HCT116 (cell line): ENCODE measurements at regions not wholly inside any gene's neighbourhood (a gene's known extent, or its start where the extent isn't known, plus 50 kb on each side); places are given as distances from the start of the nearest gene placed in this dataset.

Source experiments
- ATAC-seq: fragments of 200-7000 bp; cut with Tn5 transposase; 2 replicates; pipeline ENCODE4 v1.9.1; 2020; ENCODE audit warnings: mild to moderate bottlenecking, moderate library complexity
- BruUV-seq: library from RNA; stranded (reverse); fragments of 400-500 nt; replicated peaks from 2 replicates; lab custom pipeline; 2021; lab: Mats Ljungman, UMichigan
- CTCF ChIA-PET: fragments of 300-600 bp; sonication (Branson Sonifier 250); formaldehyde crosslinking; loops from one replicate; lab custom pipeline; 2021; ENCODE audit warnings: antibody characterized with exemption; lab: Charles Lee
- POLR2A ChIA-PET: fragments of 300-600, 350-600 bp; sonication (Branson Sonifier 250); formaldehyde crosslinking; loops from one replicate; lab custom pipeline; 2021; ENCODE audit warnings: antibody characterized with exemption; lab: Charles Lee
- RAD21 ChIA-PET, 2 experiments: fragments of 300-600 bp; sonication (Branson Sonifier 250); formaldehyde crosslinking; loops; one replicate each; lab custom pipeline; 2023; ENCODE audit warnings: low total read pairs in 2 of 2; ENCODE audit not compliant: uncharacterized antibody in 2 of 2, unreplicated experiment in 2 of 2, low non-redundant PET in 1 of 2; lab: Charles Lee
- DNase-seq: peaks from one replicate; pipeline ENCODE4 v3.0.0-alpha.2; 2010; ENCODE audit warnings: low read depth, low spot score
- H2AFZ ChIP-seq: fragments of 200-600 bp; shearing (Covaris generic), sonication (generic); 2 replicates; pipeline ENCODE4 v1.6.1; 2017; ENCODE audit warnings: low read depth, mixed run types, mixed read lengths, antibody characterized with exemption, low read length; ENCODE audit not compliant: poor library complexity, severe bottlenecking
- H3K27ac ChIP-seq: 2 replicates; pipeline ENCODE4 v1.5.1; 2012; ENCODE audit warnings: low read depth, low read length
- H3K27me3 ChIP-seq: fragments of 200-600 bp; sonication (generic); 2 replicates; pipeline ENCODE4 v1.6.1; 2016; ENCODE audit warnings: mixed run types, low read length, mixed read lengths; ENCODE audit not compliant: insufficient read depth
- H3K36me3 ChIP-seq, 2 experiments: fragments of 200-500 bp in 1 of 2; fragments of 200-600 bp in 1 of 2; sonication (Bioruptor generic) in 1 of 2; sonication (generic) in 1 of 2; 2 replicates each; pipeline versions ENCODE4 v1.5.1 to v1.6.1; 2014 to 2016; ENCODE audit warnings: low read length in 2 of 2, inconsistent platforms in 1 of 2, mixed read lengths in 1 of 2, mixed run types in 1 of 2; ENCODE audit not compliant: insufficient read depth in 2 of 2, control insufficient read depth in 1 of 2
- H3K4me1 ChIP-seq, 2 experiments: fragments of 200-600 bp in 1 of 2; sonication (generic) in 1 of 2; 2 replicates each; pipeline versions ENCODE4 v1.5.1 to v1.6.1; 2012 to 2017; ENCODE audit warnings: low read length in 2 of 2, inconsistent platforms in 1 of 2, mild to moderate bottlenecking in 1 of 2, mixed read lengths in 1 of 2, mixed run types in 1 of 2, moderate library complexity in 1 of 2; ENCODE audit not compliant: insufficient read depth in 2 of 2, control insufficient read depth in 1 of 2
- H3K4me2 ChIP-seq: fragments of 200-600 bp; sonication (generic); 2 replicates; pipeline ENCODE4 v1.6.1; 2017; ENCODE audit warnings: mixed run types, low read length, mixed read lengths
- H3K4me3 ChIP-seq, 2 experiments: fragments of 200-600 bp in 1 of 2; sonication (generic) in 1 of 2; replicated peaks in 1 of 2; 2 replicates each; pipeline ENCODE4 v1.5.1; 2011 to 2016; ENCODE audit warnings: low read length in 2 of 2, control low read depth in 1 of 2, low read depth in 1 of 2, mild to moderate bottlenecking in 1 of 2, mixed read lengths in 1 of 2, mixed run types in 1 of 2
- H3K79me2 ChIP-seq: fragments of 200-600 bp; sonication (generic); 2 replicates; pipeline ENCODE4 v1.6.1; 2017; ENCODE audit warnings: mild to moderate bottlenecking, mixed run types, low read length, moderate library complexity, mixed read lengths; ENCODE audit not compliant: insufficient read depth
- H3K9ac ChIP-seq: fragments of 200-600 bp; sonication (generic); 2 replicates; pipeline ENCODE4 v1.6.1; 2016; ENCODE audit warnings: low read length, mixed read lengths
- H3K9me2 ChIP-seq: fragments of 200-600 bp; sonication (generic), shearing (Covaris generic); 2 replicates; pipeline ENCODE4 v1.6.1; 2017; ENCODE audit warnings: mixed run types, mild to moderate bottlenecking, moderate library complexity; ENCODE audit not compliant: insufficient read depth
- H3K9me3 ChIP-seq, 2 experiments: fragments of 200-500 bp in 1 of 2; fragments of 200-600 bp in 1 of 2; sonication (Bioruptor generic) in 1 of 2; sonication (generic) in 1 of 2; 2 replicates each; pipeline ENCODE4 v1.6.1; 2014 to 2017; ENCODE audit warnings: low read length in 2 of 2, mixed read lengths in 2 of 2, inconsistent platforms in 1 of 2, low read depth in 1 of 2, mild to moderate bottlenecking in 1 of 2, mixed run types in 1 of 2, moderate library complexity in 1 of 2; ENCODE audit not compliant: control insufficient read depth in 1 of 2, insufficient read depth in 1 of 2
- H4K20me1 ChIP-seq: fragments of 200-600 bp; sonication (generic), shearing (Covaris generic); 2 replicates; pipeline ENCODE4 v1.6.1; 2017; ENCODE audit warnings: mixed run types, mild to moderate bottlenecking, moderate library complexity; ENCODE audit not compliant: insufficient read depth
- CBX3 ChIP-seq: IDR thresholded peaks from 2 replicates; pipeline ENCODE4 v1.6.1; 2012; ENCODE audit warnings: low read depth
- EGR1 ChIP-seq: IDR thresholded peaks from 2 replicates; pipeline ENCODE4 v1.6.1; 2012; ENCODE audit warnings: low read depth
- ELF1 ChIP-seq: IDR thresholded peaks from 2 replicates; pipeline ENCODE4 v1.6.1; 2012; ENCODE audit warnings: low read depth, borderline replicate concordance
- EZH2 ChIP-seq: fragments of 200-600 bp; sonication (generic); IDR thresholded peaks from 2 replicates; pipeline ENCODE4 v1.6.1; 2017; ENCODE audit warnings: antibody characterized with exemption, mixed run types
- FOSL1 ChIP-seq: IDR thresholded peaks from 2 replicates; pipeline ENCODE4 v1.6.1; 2012; ENCODE audit warnings: low read depth
- JUND ChIP-seq: IDR thresholded peaks from 2 replicates; pipeline ENCODE4 v1.6.1; 2012
- MAX ChIP-seq: IDR thresholded peaks from 2 replicates; pipeline ENCODE4 v1.6.1; 2012
- POLR2A ChIP-seq: IDR thresholded peaks from 2 replicates; pipeline ENCODE4 v1.7.0; 2011; ENCODE audit warnings: borderline replicate concordance; ENCODE audit not compliant: insufficient read depth, insufficient read length; ENCODE audit errors: extremely low read depth
- POLR2AphosphoS5 ChIP-seq: IDR thresholded peaks from 2 replicates; pipeline ENCODE4 v1.6.1; 2011; ENCODE audit warnings: mild to moderate bottlenecking, low read depth, low read length, moderate library complexity
- RAD21 ChIP-seq: IDR thresholded peaks from 2 replicates; pipeline ENCODE4 v1.6.1; 2012; ENCODE audit warnings: low read depth, mild to moderate bottlenecking
- REST ChIP-seq: IDR thresholded peaks from 2 replicates; pipeline ENCODE4 v1.6.1; 2012; ENCODE audit warnings: low read depth
- SIN3A ChIP-seq: IDR thresholded peaks from 2 replicates; pipeline ENCODE4 v1.6.1; 2012; ENCODE audit warnings: low read depth
- SP1 ChIP-seq: IDR thresholded peaks from 2 replicates; pipeline ENCODE4 v1.6.1; 2012; ENCODE audit warnings: low read depth
- SRF ChIP-seq: IDR thresholded peaks from 2 replicates; pipeline ENCODE4 v1.6.1; 2012; ENCODE audit warnings: low read depth
- TCF7L2 ChIP-seq: IDR thresholded peaks from 2 replicates; pipeline ENCODE4 v1.7.0; 2011; ENCODE audit warnings: borderline replicate concordance, inconsistent platforms; ENCODE audit not compliant: insufficient read depth, insufficient read length; ENCODE audit errors: extremely low read depth
- YY1 ChIP-seq: IDR thresholded peaks from 2 replicates; pipeline ENCODE4 v1.6.1; 2011; ENCODE audit warnings: low read length, low read depth, moderate library complexity, mild to moderate bottlenecking; ENCODE audit not compliant: insufficient replicate concordance; ENCODE audit errors: extremely low read depth
- ZFX ChIP-seq: fragments of 450-650 bp; IDR thresholded peaks from 2 replicates; pipeline ENCODE4 v1.6.1; 2017
- intact Hi-C: fragments of 100-400 bp; cut with micrococcal nuclease; formaldehyde crosslinking; loops from 2 replicates; pipeline ENCODE4 v1.10.0; 2022
- TF ChIP-seq, protein P1 (sequence below): IDR thresholded peaks from 2 replicates; pipeline ENCODE4 v1.6.1; 2012
- TF ChIP-seq, protein P2 (sequence below): IDR thresholded peaks from 2 replicates; pipeline ENCODE4 v1.6.1; 2011; ENCODE audit warnings: mild to moderate bottlenecking, low read length, moderate library complexity; ENCODE audit not compliant: insufficient replicate concordance; ENCODE audit errors: extremely low read depth

DNA sequence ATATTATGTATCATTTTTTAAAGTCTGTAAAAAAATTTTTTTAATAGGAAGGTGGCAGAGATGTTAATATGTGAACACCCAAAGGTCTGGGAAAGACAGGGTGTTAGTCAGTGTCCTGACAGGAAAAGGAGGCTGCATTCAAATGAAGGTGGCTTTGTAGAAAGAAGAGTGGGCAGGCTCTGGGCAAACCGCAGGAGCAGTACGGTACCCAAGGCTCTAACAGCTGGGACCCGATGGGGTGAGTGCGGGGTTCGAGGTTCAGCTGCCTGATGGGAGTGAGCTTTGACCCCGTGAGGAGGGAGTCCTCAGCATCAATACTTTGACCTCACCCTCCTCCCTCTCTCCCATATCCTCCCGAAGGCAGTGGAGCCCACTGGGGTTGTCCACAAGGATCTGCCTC is 142.5 kb downstream of the C11orf91 start:
- ChIA-PET CTCF (no interaction called here), POLR2A (no interaction called here), RAD21 (no interaction called here)
- no peaks in the 10 kb centered on the region for H3K36me3 ChIP-seq
- DNase-seq (no peak), ATAC-seq (no peak)
- BruUV-seq, result no TSS peak
- no peaks in the 10 kb centered on the region for H3K27me3 ChIP-seq
- no peak overlapping the region for H3K4me2 ChIP-seq
- TF ChIP-seq EZH2, result no peak
- TF ChIP-seq, protein P1, sequence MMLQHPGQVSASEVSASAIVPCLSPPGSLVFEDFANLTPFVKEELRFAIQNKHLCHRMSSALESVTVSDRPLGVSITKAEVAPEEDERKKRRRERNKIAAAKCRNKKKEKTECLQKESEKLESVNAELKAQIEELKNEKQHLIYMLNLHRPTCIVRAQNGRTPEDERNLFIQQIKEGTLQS, result no peak
- TF ChIP-seq SRF, result no peak
- TF ChIP-seq RAD21, result no peak
- no peak for TF ChIP-seq TCF7L2
- no peak for TF ChIP-seq JUND
- no peak for TF ChIP-seq YY1
- no peak for TF ChIP-seq MAX
- no peak for TF ChIP-seq FOSL1
- no peak for TF ChIP-seq ZFX
- TF ChIP-seq ELF1, result no peak
- no peak for TF ChIP-seq POLR2A
- TF ChIP-seq SIN3A, result no peak
- TF ChIP-seq REST, result no peak
- TF ChIP-seq, protein P2, sequence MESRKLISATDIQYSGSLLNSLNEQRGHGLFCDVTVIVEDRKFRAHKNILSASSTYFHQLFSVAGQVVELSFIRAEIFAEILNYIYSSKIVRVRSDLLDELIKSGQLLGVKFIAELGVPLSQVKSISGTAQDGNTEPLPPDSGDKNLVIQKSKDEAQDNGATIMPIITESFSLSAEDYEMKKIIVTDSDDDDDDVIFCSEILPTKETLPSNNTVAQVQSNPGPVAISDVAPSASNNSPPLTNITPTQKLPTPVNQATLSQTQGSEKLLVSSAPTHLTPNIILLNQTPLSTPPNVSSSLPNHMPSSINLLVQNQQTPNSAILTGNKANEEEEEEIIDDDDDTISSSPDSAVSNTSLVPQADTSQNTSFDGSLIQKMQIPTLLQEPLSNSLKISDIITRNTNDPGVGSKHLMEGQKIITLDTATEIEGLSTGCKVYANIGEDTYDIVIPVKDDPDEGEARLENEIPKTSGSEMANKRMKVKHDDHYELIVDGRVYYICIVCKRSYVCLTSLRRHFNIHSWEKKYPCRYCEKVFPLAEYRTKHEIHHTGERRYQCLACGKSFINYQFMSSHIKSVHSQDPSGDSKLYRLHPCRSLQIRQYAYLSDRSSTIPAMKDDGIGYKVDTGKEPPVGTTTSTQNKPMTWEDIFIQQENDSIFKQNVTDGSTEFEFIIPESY, result no peak
- TF ChIP-seq SP1, result no peak
- no peak for TF ChIP-seq POLR2AphosphoS5
- no peak for TF ChIP-seq EGR1
- TF ChIP-seq CBX3, result no peak
- no peak overlapping the region for H3K4me3 ChIP-seq
- no peaks in the 10 kb centered on the region for H3K79me2 ChIP-seq
- no peaks in the 10 kb centered on the region for H3K9me2 ChIP-seq
- intact Hi-C loops, result no loop called here
- H3K27ac ChIP-seq, result no peak overlapping the region
- peaks cover 0 to 30% of the 10 kb centered on the region in 2 experiments; a peak in 3 of 4 replicates for H3K4me1 ChIP-seq
- no peaks in the 10 kb centered on the region for H4K20me1 ChIP-seq
- H3K9ac ChIP-seq, result no peak overlapping the region
- no peak overlapping the region for H2AFZ ChIP-seq
- no peaks in the 10 kb centered on the region for H3K9me3 ChIP-seq
